RWPE1 (cell line): ENCODE measurements at regions not wholly inside any gene's neighbourhood (a gene's known extent, or its start where the extent isn't known, plus 50 kb on each side); places are given as distances from the start of the nearest gene placed in this dataset.

Source experiments
- CTCF ChIA-PET: fragments of 350-600 bp; sonication (Branson Sonifier 250); formaldehyde crosslinking; extraction: SDS; loops from one replicate; lab custom pipeline; 2021; lab: Yijun Ruan, JAX
- POLR2A ChIA-PET: fragments of 400-600 bp; formaldehyde crosslinking; extraction: SDS; loops from one replicate; lab custom pipeline; 2020; ENCODE audit warnings: antibody characterized with exemption; ENCODE audit not compliant: low non-redundant PET; lab: Yijun Ruan, JAX
- DNase-seq: peaks from one replicate; pipeline ENCODE4 v3.0.0; 2012; ENCODE audit warnings: low spot score
- H3K27ac ChIP-seq: fragments of 450-650 bp; 2 replicates; pipeline ENCODE4 v1.5.1; 2017
- TF ChIP-seq, protein P1 (sequence below): fragments of 450-650 bp; conservative IDR thresholded peaks from 2 replicates; pipeline ENCODE4 v1.5.1; 2017; ENCODE audit warnings: low read depth, mild to moderate bottlenecking

- no peak overlapping the region for H3K27ac ChIP-seq
- ChIA-PET POLR2A (no interaction called here), CTCF (no interaction called here)
- TF ChIP-seq, protein P1, sequence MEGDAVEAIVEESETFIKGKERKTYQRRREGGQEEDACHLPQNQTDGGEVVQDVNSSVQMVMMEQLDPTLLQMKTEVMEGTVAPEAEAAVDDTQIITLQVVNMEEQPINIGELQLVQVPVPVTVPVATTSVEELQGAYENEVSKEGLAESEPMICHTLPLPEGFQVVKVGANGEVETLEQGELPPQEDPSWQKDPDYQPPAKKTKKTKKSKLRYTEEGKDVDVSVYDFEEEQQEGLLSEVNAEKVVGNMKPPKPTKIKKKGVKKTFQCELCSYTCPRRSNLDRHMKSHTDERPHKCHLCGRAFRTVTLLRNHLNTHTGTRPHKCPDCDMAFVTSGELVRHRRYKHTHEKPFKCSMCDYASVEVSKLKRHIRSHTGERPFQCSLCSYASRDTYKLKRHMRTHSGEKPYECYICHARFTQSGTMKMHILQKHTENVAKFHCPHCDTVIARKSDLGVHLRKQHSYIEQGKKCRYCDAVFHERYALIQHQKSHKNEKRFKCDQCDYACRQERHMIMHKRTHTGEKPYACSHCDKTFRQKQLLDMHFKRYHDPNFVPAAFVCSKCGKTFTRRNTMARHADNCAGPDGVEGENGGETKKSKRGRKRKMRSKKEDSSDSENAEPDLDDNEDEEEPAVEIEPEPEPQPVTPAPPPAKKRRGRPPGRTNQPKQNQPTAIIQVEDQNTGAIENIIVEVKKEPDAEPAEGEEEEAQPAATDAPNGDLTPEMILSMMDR, result no peak
- no peak for DNase-seq
Measured at GRCh38 chr16:52751035-52751434, 204.1 kb upstream of the TOX3 start.

DNA sequence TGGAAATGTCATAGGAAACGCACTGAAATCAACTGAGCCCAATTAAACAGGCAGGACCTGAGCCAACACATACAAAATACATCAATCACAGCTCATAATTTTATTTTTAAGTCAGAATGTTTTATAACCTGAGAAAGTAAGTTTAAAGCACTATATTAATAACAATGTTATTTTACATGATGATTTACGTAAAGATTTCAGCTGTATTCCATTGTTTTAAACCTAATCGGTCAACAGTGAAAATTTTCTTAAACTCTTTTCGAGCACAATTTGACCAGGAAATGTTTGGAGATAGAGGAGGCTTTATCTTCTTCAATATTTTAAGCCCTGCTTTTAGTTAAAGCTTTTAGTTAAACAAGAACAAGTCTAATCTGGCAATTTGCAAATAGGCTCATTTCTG, 201.8 kb upstream of the TOX3 start:
- CTCF ChIA-PET, result no interaction called here
- TF ChIP-seq, protein P1, result no peak
- POLR2A ChIA-PET, result no interaction called here
- DNase-seq, result no peak
- H3K27ac ChIP-seq, result no peak overlapping the region

DNA sequence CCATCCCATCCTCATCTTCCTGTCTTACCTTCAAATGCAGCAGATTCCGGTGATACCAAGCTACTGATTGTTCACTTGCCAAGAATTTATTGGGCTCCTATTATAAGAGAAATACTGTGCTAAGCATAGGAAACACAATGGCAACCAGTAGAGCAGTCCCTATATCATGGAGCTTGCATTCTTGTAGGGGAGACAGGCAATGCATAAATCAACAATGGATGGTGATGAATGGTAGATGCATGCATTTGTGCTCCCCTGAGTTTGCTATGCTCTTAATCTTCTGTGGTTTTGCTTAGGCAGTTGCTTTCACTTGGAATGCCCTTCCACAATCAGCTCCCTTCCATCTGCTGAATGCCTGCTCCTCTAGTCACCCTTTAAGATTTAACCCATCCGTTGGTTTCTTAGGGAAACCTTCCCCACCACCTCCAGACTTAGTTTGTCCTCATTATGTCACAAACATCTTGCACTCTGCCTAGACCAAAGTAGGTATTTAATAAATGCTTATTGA, 200.2 kb upstream of the TOX3 start:
- DNase-seq, result no peak
- H3K27ac ChIP-seq, result no peak overlapping the region
- POLR2A ChIA-PET, result no interaction called here
- TF ChIP-seq, protein P1, result no peak
- CTCF ChIA-PET, result no interaction called here

DNA sequence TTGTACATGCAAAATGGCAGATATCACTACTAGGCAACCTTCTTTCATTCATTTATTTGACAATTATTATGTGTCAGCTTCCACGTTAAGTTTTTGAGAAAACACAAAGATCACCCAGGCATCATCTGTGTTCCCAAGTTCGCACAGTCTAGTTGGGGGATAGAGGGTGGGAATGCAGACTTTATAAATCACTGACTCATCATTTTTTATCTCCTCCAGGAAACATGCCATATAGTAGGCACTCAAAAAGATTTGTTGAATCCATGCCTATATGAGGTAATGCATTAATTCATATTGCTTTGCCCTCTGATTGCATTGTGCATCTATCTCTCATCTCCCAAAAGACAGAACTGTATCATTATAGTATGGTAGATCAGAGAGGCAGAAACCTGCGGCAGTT, 196.8 kb upstream of the TOX3 start:
- ChIA-PET POLR2A (no interaction called here), CTCF (no interaction called here)
- no peak overlapping the region for H3K27ac ChIP-seq
- DNase-seq, result no peak
- TF ChIP-seq, protein P1, result no peak

DNA sequence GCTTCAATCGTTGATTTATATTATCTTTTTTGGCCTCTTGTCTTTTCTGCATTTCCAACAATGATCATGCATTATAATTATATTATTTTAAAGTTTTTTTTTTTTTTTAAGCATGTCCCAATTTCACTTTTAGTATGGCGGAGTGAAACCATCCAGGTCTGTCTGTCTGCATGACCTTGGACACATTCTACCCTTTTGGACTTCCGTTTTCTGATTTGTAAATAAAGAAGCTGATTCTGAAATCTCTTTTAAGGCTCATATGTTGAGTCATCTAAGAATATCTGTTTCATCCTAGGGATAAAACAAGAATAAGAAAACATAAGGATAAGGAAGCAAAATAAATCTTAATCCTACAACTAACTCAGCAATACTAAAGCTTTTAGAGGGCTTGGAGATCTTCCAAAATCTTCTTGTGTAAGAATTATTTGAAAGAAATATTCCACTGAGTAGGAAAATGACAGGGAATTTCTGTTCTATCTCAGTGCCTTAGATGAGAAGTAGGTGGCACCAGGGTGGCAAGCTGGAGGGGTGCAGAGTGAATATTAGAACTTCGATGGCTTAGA, 195.7 kb upstream of the TOX3 start:
- CTCF ChIA-PET, result interaction anchor here (1.1 kb wide), 1 partner anchor 157 kb away, joined by 4 read pairs; no protein-coding TSS in a partner anchor
- POLR2A ChIA-PET, result no interaction called here
- DNase-seq, result no peak
- TF ChIP-seq, protein P1, result no peak
- no peak overlapping the region for H3K27ac ChIP-seq

- ChIA-PET POLR2A (interaction anchor here (0.6 kb wide), 1 partner anchor 297 kb away, joined by 4 read pairs; no protein-coding TSS in a partner anchor), CTCF (interaction anchor here (1.1 kb wide), 1 partner anchor 156 kb away, joined by 4 read pairs; no protein-coding TSS in a partner anchor)
- H3K27ac ChIP-seq, result no peak overlapping the region
- DNase-seq, result no peak
- TF ChIP-seq, protein P1, result no peak
Measured at GRCh38 chr16:52742052-52742451, 195.1 kb upstream of the TOX3 start.
